ENCODE measurements at regions not wholly inside any gene's neighbourhood (a gene's known extent, or its start where the extent isn't known, plus 50 kb on each side); places are given as distances from the start of the nearest gene placed in this dataset.

DNA sequence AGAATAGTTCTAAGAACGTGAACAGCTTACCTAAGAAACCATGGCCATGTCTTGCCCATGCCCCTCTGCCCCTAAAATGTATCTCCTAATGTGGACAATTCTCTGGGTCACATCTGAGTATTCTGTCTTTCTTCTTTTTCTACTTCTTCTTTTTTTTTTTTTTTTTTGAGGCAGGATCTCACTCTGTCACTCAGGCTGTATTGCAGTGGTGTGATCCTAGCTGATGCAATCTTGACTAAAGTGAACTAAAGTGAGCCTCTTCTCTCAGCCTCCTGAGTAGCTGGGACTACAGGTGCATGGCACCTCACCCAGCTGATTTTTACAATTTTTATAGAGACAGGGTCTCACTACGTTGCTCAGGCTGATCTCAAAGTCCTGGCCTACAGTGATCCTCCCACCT is 204.8 kb upstream of the ZPLD1 start:
- no peak overlapping the region for H3K27ac Mint-ChIP-seq
- TF ChIP-seq, protein P1, sequence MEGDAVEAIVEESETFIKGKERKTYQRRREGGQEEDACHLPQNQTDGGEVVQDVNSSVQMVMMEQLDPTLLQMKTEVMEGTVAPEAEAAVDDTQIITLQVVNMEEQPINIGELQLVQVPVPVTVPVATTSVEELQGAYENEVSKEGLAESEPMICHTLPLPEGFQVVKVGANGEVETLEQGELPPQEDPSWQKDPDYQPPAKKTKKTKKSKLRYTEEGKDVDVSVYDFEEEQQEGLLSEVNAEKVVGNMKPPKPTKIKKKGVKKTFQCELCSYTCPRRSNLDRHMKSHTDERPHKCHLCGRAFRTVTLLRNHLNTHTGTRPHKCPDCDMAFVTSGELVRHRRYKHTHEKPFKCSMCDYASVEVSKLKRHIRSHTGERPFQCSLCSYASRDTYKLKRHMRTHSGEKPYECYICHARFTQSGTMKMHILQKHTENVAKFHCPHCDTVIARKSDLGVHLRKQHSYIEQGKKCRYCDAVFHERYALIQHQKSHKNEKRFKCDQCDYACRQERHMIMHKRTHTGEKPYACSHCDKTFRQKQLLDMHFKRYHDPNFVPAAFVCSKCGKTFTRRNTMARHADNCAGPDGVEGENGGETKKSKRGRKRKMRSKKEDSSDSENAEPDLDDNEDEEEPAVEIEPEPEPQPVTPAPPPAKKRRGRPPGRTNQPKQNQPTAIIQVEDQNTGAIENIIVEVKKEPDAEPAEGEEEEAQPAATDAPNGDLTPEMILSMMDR (conservative IDR thresholded peaks at IDR 0.05) = no peak
- DNase-seq = no peak

DNA sequence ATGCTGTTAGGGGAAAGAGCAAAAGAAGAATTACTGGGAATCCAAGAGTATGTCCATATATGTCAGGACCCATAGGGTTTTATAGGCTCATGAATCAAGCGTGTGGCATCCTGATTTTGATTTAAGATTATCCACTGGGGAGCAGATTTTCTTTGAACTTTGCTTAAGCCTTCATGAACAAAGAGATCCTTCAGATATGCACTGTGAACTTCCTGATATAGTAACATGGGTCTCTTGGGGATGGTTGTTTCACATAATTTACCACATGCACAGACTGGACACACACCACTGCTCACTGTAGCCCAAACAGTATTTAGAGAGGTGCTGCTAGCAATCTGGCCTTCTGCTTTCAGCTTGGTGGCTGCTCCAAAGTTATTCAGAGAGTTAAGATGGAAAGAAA is 200.9 kb upstream of the ZPLD1 start:
- no peak overlapping the region for H3K27ac ChIP-seq (ENCODE audit: low read depth, low read length)
- WGBS, 2 experiments (ENCODE audit: insufficient coverage in 1 of 2, insufficient read length in 1 of 2) = 83 to 96% methylated on average over 1 of the region's 1 CpG
- no peaks in the 10 kb centered on the region for H3K9me3 ChIP-seq (ENCODE audit: control insufficient read depth, low read length)
- no peak for DNase-seq
- TF ChIP-seq, protein P1 (conservative IDR thresholded peaks at IDR 0.05) = no peak
- Mint-ChIP-seq H3K27me3 (ENCODE audit: insufficient read depth) (no peaks in the 10 kb centered on the region), H3K27ac (no peak overlapping the region), H3K4me3 (no peak overlapping the region), H3K4me1 (peaks cover 7% of the 10 kb centered on the region), H3K36me3 (ENCODE audit: low read depth) (no peaks in the 10 kb centered on the region), H3K9me3 (no peaks in the 10 kb centered on the region)
- no peaks in the 10 kb centered on the region for H3K4me1 ChIP-seq (ENCODE audit: control insufficient read depth, insufficient read depth, low read length)
- H3K4me3 ChIP-seq (ENCODE audit: low read length) = no peak overlapping the region
- H3K36me3 ChIP-seq (ENCODE audit: control insufficient read depth, insufficient read depth, low read length) = no peaks in the 10 kb centered on the region
- no peak overlapping the region for H3K9ac ChIP-seq (ENCODE audit: extremely low read depth, low read length, poor library complexity, severe bottlenecking)
- H3K27me3 ChIP-seq (ENCODE audit: control insufficient read depth, insufficient read depth, low read length, poor library complexity, severe bottlenecking) = no peaks in the 10 kb centered on the region

More for the DNA sequence above, 204.8 kb upstream of the ZPLD1 start:
- Mint-ChIP-seq H3K4me1 (peaks cover 3% of the 10 kb centered on the region), H3K9me3 (no peaks in the 10 kb centered on the region), H3K4me3 (no peak overlapping the region), H3K27me3 (ENCODE audit: insufficient read depth) (peaks cover 3% of the 10 kb centered on the region), H3K36me3 (ENCODE audit: low read depth) (no peaks in the 10 kb centered on the region)
- WGBS, 2 experiments (ENCODE audit: insufficient coverage in 1 of 2, insufficient read length in 1 of 2) = 92 to 100% methylated on average over 2 of the region's 2 CpGs
- no peak overlapping the region for H3K4me3 ChIP-seq (ENCODE audit: low read length)
- peaks cover 7% of the 10 kb centered on the region for H3K9me3 ChIP-seq (ENCODE audit: control insufficient read depth, low read length)
- no peak overlapping the region for H3K9ac ChIP-seq (ENCODE audit: extremely low read depth, low read length, poor library complexity, severe bottlenecking)
- peaks cover 14% of the 10 kb centered on the region for H3K27me3 ChIP-seq (ENCODE audit: control insufficient read depth, insufficient read depth, low read length, poor library complexity, severe bottlenecking)
- no peaks in the 10 kb centered on the region for H3K36me3 ChIP-seq (ENCODE audit: control insufficient read depth, insufficient read depth, low read length)
- no peaks in the 10 kb centered on the region for H3K4me1 ChIP-seq (ENCODE audit: control insufficient read depth, insufficient read depth, low read length)
- H3K27ac ChIP-seq (ENCODE audit: low read depth, low read length) = no peak overlapping the region

DNA sequence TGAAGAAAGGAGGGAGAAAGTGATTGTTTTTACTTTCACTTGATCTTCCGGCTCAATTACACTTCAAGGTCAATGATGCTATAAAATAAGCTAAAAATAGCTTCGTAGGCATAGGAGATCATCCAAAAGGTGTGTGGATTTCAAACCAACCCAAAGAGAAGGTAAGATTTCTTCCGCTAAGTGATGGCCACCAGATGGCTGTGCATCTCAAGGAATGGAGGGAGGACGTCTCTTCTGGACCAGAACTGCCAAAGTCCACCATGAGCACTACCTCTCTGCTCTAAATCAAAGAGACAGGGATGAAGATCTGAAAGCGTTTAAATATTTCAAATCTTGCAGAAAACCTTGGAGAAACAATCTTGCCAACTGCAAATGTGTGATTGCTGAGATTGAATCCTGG is 199.1 kb upstream of the ZPLD1 start:
- WGBS, 2 experiments (ENCODE audit: insufficient coverage in 1 of 2, insufficient read length in 1 of 2) = 82 to 87% methylated on average over 5 of the region's 5 CpGs
- Mint-ChIP-seq H3K4me1 (peaks cover 24% of the 10 kb centered on the region), H3K9me3 (no peaks in the 10 kb centered on the region), H3K27ac (no peak overlapping the region), H3K36me3 (ENCODE audit: low read depth) (no peaks in the 10 kb centered on the region), H3K27me3 (ENCODE audit: insufficient read depth) (no peaks in the 10 kb centered on the region), H3K4me3 (no peak overlapping the region)
- H3K9ac ChIP-seq (ENCODE audit: extremely low read depth, low read length, poor library complexity, severe bottlenecking) = no peak overlapping the region
- no peak overlapping the region for H3K4me3 ChIP-seq (ENCODE audit: low read length)
- no peak overlapping the region for H3K27ac ChIP-seq (ENCODE audit: low read depth, low read length)
- TF ChIP-seq, protein P1 (conservative IDR thresholded peaks at IDR 0.05) = peak; percentile 81
- H3K4me1 ChIP-seq (ENCODE audit: control insufficient read depth, insufficient read depth, low read length) = peaks cover 2% of the 10 kb centered on the region
- DNase-seq = peak; percentile 72
- no peaks in the 10 kb centered on the region for H3K27me3 ChIP-seq (ENCODE audit: control insufficient read depth, insufficient read depth, low read length, poor library complexity, severe bottlenecking)
- no peaks in the 10 kb centered on the region for H3K36me3 ChIP-seq (ENCODE audit: control insufficient read depth, insufficient read depth, low read length)
- no peaks in the 10 kb centered on the region for H3K9me3 ChIP-seq (ENCODE audit: control insufficient read depth, low read length)

Measured in endodermal cell (in vitro differentiated cells).